ENCODE measurements at regions not wholly inside any gene's neighbourhood (a gene's known extent, or its start where the extent isn't known, plus 50 kb on each side); places are given as distances from the start of the nearest gene placed in this dataset.

DNA sequence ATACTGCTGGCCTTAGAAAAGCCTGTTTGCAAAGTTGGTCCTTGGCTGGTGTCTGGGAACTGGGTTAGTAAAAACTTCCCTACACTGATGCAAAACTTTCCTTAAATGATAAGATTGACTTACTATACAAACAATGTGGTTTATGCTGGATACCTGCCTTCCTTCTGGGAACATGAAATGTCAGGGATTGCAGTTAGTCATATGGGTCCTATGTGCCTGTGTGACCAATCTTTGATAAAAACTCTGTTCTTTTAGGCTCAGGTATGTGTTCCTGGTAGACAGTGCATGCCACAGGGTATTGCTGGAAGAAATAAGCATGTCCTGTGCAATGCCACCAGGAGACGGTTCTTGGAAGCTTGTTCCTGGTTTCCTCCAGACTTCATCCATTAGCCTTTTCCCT, 173.3 kb downstream of the RMI1 start:
- TF ChIP-seq, protein P1, sequence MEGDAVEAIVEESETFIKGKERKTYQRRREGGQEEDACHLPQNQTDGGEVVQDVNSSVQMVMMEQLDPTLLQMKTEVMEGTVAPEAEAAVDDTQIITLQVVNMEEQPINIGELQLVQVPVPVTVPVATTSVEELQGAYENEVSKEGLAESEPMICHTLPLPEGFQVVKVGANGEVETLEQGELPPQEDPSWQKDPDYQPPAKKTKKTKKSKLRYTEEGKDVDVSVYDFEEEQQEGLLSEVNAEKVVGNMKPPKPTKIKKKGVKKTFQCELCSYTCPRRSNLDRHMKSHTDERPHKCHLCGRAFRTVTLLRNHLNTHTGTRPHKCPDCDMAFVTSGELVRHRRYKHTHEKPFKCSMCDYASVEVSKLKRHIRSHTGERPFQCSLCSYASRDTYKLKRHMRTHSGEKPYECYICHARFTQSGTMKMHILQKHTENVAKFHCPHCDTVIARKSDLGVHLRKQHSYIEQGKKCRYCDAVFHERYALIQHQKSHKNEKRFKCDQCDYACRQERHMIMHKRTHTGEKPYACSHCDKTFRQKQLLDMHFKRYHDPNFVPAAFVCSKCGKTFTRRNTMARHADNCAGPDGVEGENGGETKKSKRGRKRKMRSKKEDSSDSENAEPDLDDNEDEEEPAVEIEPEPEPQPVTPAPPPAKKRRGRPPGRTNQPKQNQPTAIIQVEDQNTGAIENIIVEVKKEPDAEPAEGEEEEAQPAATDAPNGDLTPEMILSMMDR (IDR thresholded peaks at IDR 0.05): no peak
- no peak for TF ChIP-seq POLR2A (IDR thresholded peaks at IDR 0.05)
- no peak for TF ChIP-seq EP300 (IDR thresholded peaks at IDR 0.05)
- no peak for DNase-seq (ENCODE audit: low spot score in 2 of 2)
- H3K27me3 ChIP-seq: no peaks in the 10 kb centered on the region
- no peak overlapping the region for H3K27ac ChIP-seq
- 39 to 96% methylated on average over 1 of the region's 1 CpG for WGBS, 2 donors
- no peaks in the 10 kb centered on the region for H3K4me1 ChIP-seq
- H3K36me3 ChIP-seq: no peaks in the 10 kb centered on the region
- H3K4me3 ChIP-seq: no peak overlapping the region
- no peaks in the 10 kb centered on the region for H3K9me3 ChIP-seq

DNA sequence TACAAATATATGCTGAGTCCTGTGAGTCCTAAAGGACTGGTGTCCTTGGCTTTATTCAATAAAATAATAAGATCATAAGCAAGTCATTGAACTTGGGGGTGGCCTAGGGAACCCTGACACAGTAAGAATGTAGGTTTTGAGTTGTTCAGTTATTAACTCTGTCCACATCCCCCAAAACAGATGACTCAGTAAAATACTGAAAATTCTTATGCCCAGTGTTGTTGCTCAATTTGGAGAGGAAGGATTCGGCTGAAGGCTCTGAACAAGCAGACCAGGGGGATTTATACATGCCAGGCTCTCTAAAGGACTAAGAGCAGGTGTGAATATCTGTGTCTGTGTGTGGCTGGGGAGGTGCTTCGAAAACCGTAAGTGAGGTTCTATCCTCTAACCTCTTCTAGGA, 173.7 kb downstream of the RMI1 start:
- H3K27me3 ChIP-seq: no peaks in the 10 kb centered on the region
- 84 to 85% methylated on average over 3 of the region's 3 CpGs for WGBS, 2 donors
- no peak overlapping the region for H3K4me3 ChIP-seq
- H3K4me1 ChIP-seq: no peaks in the 10 kb centered on the region
- no peaks in the 10 kb centered on the region for H3K36me3 ChIP-seq
- no peak overlapping the region for H3K27ac ChIP-seq
- TF ChIP-seq POLR2A (IDR thresholded peaks at IDR 0.05) (no peak), EP300 (IDR thresholded peaks at IDR 0.05) (no peak)
- TF ChIP-seq, protein P1 (IDR thresholded peaks at IDR 0.05): no peak
- DNase-seq (ENCODE audit: low spot score in 2 of 2): no peak
- H3K9me3 ChIP-seq: no peaks in the 10 kb centered on the region

DNA sequence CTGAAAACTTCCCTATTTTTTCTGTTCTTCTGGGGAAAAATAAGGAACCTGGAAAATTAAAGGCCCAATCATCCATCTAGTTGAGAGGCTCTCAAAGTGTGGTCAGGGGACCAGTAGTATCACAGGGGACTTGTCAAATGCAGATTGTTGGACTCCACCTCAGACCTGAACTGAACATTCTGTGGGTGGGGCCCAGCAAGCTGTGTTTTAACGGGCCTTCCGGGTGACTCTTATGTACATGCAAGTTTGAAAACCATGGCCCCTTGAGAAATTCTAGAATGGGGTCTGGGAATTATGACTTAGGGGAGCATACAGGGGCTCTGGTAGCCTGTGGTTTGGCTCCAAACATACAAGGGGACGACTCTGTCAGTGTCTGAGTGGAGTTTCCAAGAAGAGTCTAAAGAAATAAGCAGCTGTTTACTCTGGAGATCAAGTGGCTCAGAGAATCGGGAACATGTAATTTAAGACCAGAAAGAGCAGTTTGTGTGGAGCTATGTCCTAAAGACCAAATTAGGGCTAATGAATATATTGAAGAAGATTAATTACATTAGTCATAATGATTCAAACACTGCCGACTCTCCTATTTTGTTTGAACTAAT, 177.4 kb downstream of the SLC28A3 start:
- no peaks in the 10 kb centered on the region for H3K4me1 ChIP-seq
- H3K27ac ChIP-seq: no peak overlapping the region
- WGBS, 2 donors: 56 to 75% methylated on average over 5 of the region's 5 CpGs
- no peak overlapping the region for H3K4me3 ChIP-seq
- H3K9me3 ChIP-seq: no peaks in the 10 kb centered on the region
- DNase-seq (ENCODE audit: low spot score in 2 of 2): no peak
- H3K27me3 ChIP-seq: no peaks in the 10 kb centered on the region
- no peaks in the 10 kb centered on the region for H3K36me3 ChIP-seq
- TF ChIP-seq POLR2A (IDR thresholded peaks at IDR 0.05) (no peak), EP300 (IDR thresholded peaks at IDR 0.05) (no peak)
- TF ChIP-seq, protein P1 (IDR thresholded peaks at IDR 0.05): no peak

DNA sequence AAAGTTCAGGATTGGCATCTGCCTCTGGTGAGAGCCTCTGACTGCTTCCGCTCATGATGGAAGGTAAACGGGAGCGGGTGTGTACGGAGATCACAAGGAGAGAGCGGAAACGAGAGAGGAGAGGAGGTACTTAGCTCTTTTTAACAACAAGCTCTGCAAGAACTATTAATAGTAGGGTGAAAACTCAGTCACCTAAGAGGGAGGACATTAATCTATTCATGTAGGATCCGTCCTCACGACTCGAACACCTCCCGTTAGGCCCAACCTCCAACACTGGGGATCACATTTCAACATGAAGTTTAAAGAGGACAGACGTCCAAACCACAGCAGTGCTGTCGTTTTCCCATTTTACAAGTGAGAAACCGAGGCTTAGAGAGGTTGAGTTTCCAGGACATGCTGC, 173.7 kb downstream of the SLC28A3 start:
- Histone ChIP-seq H3K36me3 (no peaks in the 10 kb centered on the region), H3K27me3 (no peaks in the 10 kb centered on the region), H3K27ac (no peak overlapping the region), H3K9me3 (no peaks in the 10 kb centered on the region), H3K4me1 (peaks cover 0 to 5% (median 0%) of the 10 kb centered on the region in 4 donors), H3K4me3 (no peak overlapping the region)
- WGBS, 2 donors: 66 to 69% methylated on average over 13 of the region's 13 CpGs
- TF ChIP-seq POLR2A (IDR thresholded peaks at IDR 0.05) (no peak), EP300 (IDR thresholded peaks at IDR 0.05) (no peak)
- TF ChIP-seq, protein P1 (IDR thresholded peaks at IDR 0.05): no peak
- DNase-seq (ENCODE audit: low spot score in 2 of 2): no peak

DNA sequence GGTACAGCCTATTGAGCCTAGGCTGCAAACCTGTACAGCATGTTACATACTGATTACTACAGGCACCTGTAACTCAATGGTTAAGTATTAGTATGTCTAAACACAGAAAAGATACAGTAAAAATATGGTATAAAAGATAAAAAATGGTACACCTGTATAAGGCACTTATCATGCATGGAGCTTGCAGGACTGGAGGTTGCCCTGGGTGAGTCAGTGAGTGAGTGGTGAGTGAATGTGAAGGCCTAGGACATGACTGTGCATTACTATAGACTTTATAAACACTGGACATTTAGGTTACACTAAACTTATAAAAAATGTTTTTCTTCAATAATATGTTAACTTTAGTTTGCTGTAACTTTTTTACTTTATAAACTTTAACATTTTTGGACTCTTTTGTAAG, 171.3 kb downstream of the SLC28A3 start:
- no peak overlapping the region for H3K4me3 ChIP-seq
- H3K9me3 ChIP-seq: no peaks in the 10 kb centered on the region
- DNase-seq (ENCODE audit: low spot score in 2 of 2): no peak
- H3K27ac ChIP-seq: no peak overlapping the region
- no peaks in the 10 kb centered on the region for H3K27me3 ChIP-seq
- H3K4me1 ChIP-seq: peaks cover 0 to 10% (median 0%) of the 10 kb centered on the region in 4 donors
- no peak for TF ChIP-seq EP300 (IDR thresholded peaks at IDR 0.05)
- TF ChIP-seq POLR2A (IDR thresholded peaks at IDR 0.05): no peak
- TF ChIP-seq, protein P1 (IDR thresholded peaks at IDR 0.05): no peak
- H3K36me3 ChIP-seq: no peaks in the 10 kb centered on the region
